GM10266 (cell line): ENCODE measurements at regions not wholly inside any gene's neighbourhood (a gene's known extent, or its start where the extent isn't known, plus 50 kb on each side); places are given as distances from the start of the nearest gene placed in this dataset.
"Not testable (repeated sequence)": the region's sequence is repeated elsewhere in the genome, so short reads cannot be mapped to it uniquely, and the experiment has no call there.

ENCODE experiments used
- DNase-seq: peaks from one replicate; pipeline ENCODE4 v3.0.0; 2012; ENCODE audit errors: extremely low spot score
- CTCF ChIP-seq: IDR thresholded peaks from 2 replicates; pipeline ENCODE4 v1.5.1; 2012; ENCODE audit warnings: mild to moderate bottlenecking, low read depth; ENCODE audit not compliant: control insufficient read depth, insufficient read depth; ENCODE audit errors: missing control alignments

GRCh38 chr19:31880283-31880682 is 465.1 kb upstream of the ZNF507 start:
- no peak for DNase-seq
- no peak for TF ChIP-seq CTCF

GRCh38 chr19:31881988-31882387 is 463.4 kb upstream of the ZNF507 start:
- no peak for DNase-seq
- no peak for TF ChIP-seq CTCF

GRCh38 chr19:31882709-31883108 is 462.7 kb upstream of the ZNF507 start:
- TF ChIP-seq CTCF: no peak
- no peak for DNase-seq

- no peak for TF ChIP-seq CTCF
Measured at GRCh38 chr19:31883296-31883990, 462.0 kb upstream of the ZNF507 start.

GRCh38 chr19:31885280-31885853 is 460.0 kb upstream of the ZNF507 start:
- no peak for DNase-seq
- TF ChIP-seq CTCF: no peak

More at GRCh38 chr19:31883296-31883990, 462.0 kb upstream of the ZNF507 start:
- DNase-seq: no peak

GRCh38 chr19:31890230-31890629 is 455.2 kb upstream of the ZNF507 start:
- TF ChIP-seq CTCF: no peak

GRCh38 chr19:31892060-31892459 is 453.4 kb upstream of the ZNF507 start:
- no peak for TF ChIP-seq CTCF
- DNase-seq: no peak

More at GRCh38 chr19:31890230-31890629, 455.2 kb upstream of the ZNF507 start:
- no peak for DNase-seq

GRCh38 chr19:31893491-31893890 is 451.9 kb upstream of the ZNF507 start:
- not testable (repeated sequence) for DNase-seq
